ENCODE measurements at regions not wholly inside any gene's neighbourhood (a gene's known extent, or its start where the extent isn't known, plus 50 kb on each side); places are given as distances from the start of the nearest gene placed in this dataset.

GRCh38 chr12:4202918-4203317 is 70.6 kb upstream of the CCND2 start:
- TF ChIP-seq, protein P1, sequence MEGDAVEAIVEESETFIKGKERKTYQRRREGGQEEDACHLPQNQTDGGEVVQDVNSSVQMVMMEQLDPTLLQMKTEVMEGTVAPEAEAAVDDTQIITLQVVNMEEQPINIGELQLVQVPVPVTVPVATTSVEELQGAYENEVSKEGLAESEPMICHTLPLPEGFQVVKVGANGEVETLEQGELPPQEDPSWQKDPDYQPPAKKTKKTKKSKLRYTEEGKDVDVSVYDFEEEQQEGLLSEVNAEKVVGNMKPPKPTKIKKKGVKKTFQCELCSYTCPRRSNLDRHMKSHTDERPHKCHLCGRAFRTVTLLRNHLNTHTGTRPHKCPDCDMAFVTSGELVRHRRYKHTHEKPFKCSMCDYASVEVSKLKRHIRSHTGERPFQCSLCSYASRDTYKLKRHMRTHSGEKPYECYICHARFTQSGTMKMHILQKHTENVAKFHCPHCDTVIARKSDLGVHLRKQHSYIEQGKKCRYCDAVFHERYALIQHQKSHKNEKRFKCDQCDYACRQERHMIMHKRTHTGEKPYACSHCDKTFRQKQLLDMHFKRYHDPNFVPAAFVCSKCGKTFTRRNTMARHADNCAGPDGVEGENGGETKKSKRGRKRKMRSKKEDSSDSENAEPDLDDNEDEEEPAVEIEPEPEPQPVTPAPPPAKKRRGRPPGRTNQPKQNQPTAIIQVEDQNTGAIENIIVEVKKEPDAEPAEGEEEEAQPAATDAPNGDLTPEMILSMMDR (IDR thresholded peaks at IDR 0.05) = no peak
- TF ChIP-seq POLR2A (IDR thresholded peaks at IDR 0.05; ENCODE audit: low read length) (no peak), EHMT2 (IDR thresholded peaks at IDR 0.05; ENCODE audit: low read depth) (no peak), CEBPB (IDR thresholded peaks at IDR 0.05) (no peak), RNF2 (IDR thresholded peaks at IDR 0.05; ENCODE audit: borderline replicate concordance, low read depth) (no peak), KDM1A (IDR thresholded peaks at IDR 0.05; ENCODE audit: low read depth) (no peak), FOSL2 (IDR thresholded peaks at IDR 0.05) (no peak), FOSL2 (CRISPR knock-in tag; IDR thresholded peaks at IDR 0.05) (no peak), HMGXB4 (CRISPR knock-in tag; IDR thresholded peaks at IDR 0.05; ENCODE audit: borderline replicate concordance) (no peak), REST (IDR thresholded peaks at IDR 0.05) (no peak)
